ENCODE measurements at regions not wholly inside any gene's neighbourhood (a gene's known extent, or its start where the extent isn't known, plus 50 kb on each side); places are given as distances from the start of the nearest gene placed in this dataset.

- no peaks in the 10 kb centered on the region for H3K9me2 ChIP-seq (replicated peaks; ENCODE audit: control insufficient read depth, low read length)
- TF ChIP-seq EZH2phosphoT487 (IDR thresholded peaks at IDR 0.05; ENCODE audit: borderline replicate concordance, low read length) (no peak), CTCF (IDR thresholded peaks at IDR 0.05; ENCODE audit: low read depth, low read length, poor library complexity, severe bottlenecking) (no peak)
- no peak overlapping the region for H3K4me3 ChIP-seq (ENCODE audit: low read length)
- H3K4me1 ChIP-seq (ENCODE audit: control insufficient read depth, low read length): no peaks in the 10 kb centered on the region
- H3K9me3 ChIP-seq (ENCODE audit: control insufficient read depth, insufficient read depth, low read length): no peaks in the 10 kb centered on the region; the same call in 1 of the 2 replicates
- H4K20me1 ChIP-seq (ENCODE audit: control insufficient read depth, insufficient read depth, low read depth, low read length): no peaks in the 10 kb centered on the region
- no peaks in the 10 kb centered on the region for H3K27me3 ChIP-seq (ENCODE audit: control insufficient read depth, low read length)
- no peaks in the 10 kb centered on the region for H3K36me3 ChIP-seq (ENCODE audit: control insufficient read depth, low read length)
- H3F3A ChIP-seq (ENCODE audit: control insufficient read depth, insufficient read depth): no peaks in the 10 kb centered on the region
- H3K27ac ChIP-seq (ENCODE audit: low read depth, low read length): no peak overlapping the region
- H3K4me2 ChIP-seq (ENCODE audit: low read length): no peak overlapping the region
- no peaks in the 10 kb centered on the region for H3K79me2 ChIP-seq (ENCODE audit: control insufficient read depth, low read length)
Observed at GRCh38 chr18:38358805-38359657, 793.4 kb upstream of the CELF4 start.

GRCh38 chr18:38353149-38353548 lies 787.6 kb upstream of the CELF4 start:
- Histone ChIP-seq H3K4me1 (ENCODE audit: control insufficient read depth, low read length) (no peaks in the 10 kb centered on the region), H3K79me2 (ENCODE audit: control insufficient read depth, low read length) (no peaks in the 10 kb centered on the region), H3K27ac (ENCODE audit: low read depth, low read length) (no peak overlapping the region), H3K4me3 (ENCODE audit: low read length) (no peak overlapping the region), H3K4me2 (ENCODE audit: low read length) (no peak overlapping the region), H3K36me3 (ENCODE audit: control insufficient read depth, low read length) (no peaks in the 10 kb centered on the region), H3K9me3 (ENCODE audit: control insufficient read depth, insufficient read depth, low read length) (no peaks in the 10 kb centered on the region), H3K9me2 (replicated peaks; ENCODE audit: control insufficient read depth, low read length) (no peaks in the 10 kb centered on the region), H3K27me3 (ENCODE audit: control insufficient read depth, low read length) (no peaks in the 10 kb centered on the region), H3F3A (ENCODE audit: control insufficient read depth, insufficient read depth) (no peaks in the 10 kb centered on the region), H4K20me1 (ENCODE audit: control insufficient read depth, insufficient read depth, low read depth, low read length) (no peaks in the 10 kb centered on the region)
- no peak for TF ChIP-seq CTCF (IDR thresholded peaks at IDR 0.05; ENCODE audit: low read depth, low read length, poor library complexity, severe bottlenecking)
- TF ChIP-seq EZH2phosphoT487 (IDR thresholded peaks at IDR 0.05; ENCODE audit: borderline replicate concordance, low read length): no peak

- H3K4me3 ChIP-seq (ENCODE audit: low read length): no peak overlapping the region
- no peaks in the 10 kb centered on the region for H3K9me3 ChIP-seq (ENCODE audit: control insufficient read depth, insufficient read depth, low read length)
- no peaks in the 10 kb centered on the region for H3K36me3 ChIP-seq (ENCODE audit: control insufficient read depth, low read length)
- H3K27me3 ChIP-seq (ENCODE audit: control insufficient read depth, low read length): no peaks in the 10 kb centered on the region
- no peaks in the 10 kb centered on the region for H3K79me2 ChIP-seq (ENCODE audit: control insufficient read depth, low read length)
- no peak for TF ChIP-seq EZH2phosphoT487 (IDR thresholded peaks at IDR 0.05; ENCODE audit: borderline replicate concordance, low read length)
- no peak for TF ChIP-seq CTCF (IDR thresholded peaks at IDR 0.05; ENCODE audit: low read depth, low read length, poor library complexity, severe bottlenecking)
- no peak overlapping the region for H3K27ac ChIP-seq (ENCODE audit: low read depth, low read length)
- H3K9me2 ChIP-seq (replicated peaks; ENCODE audit: control insufficient read depth, low read length): no peaks in the 10 kb centered on the region
- no peaks in the 10 kb centered on the region for H4K20me1 ChIP-seq (ENCODE audit: control insufficient read depth, insufficient read depth, low read depth, low read length)
- H3K4me1 ChIP-seq (ENCODE audit: control insufficient read depth, low read length): no peaks in the 10 kb centered on the region
- no peaks in the 10 kb centered on the region for H3F3A ChIP-seq (ENCODE audit: control insufficient read depth, insufficient read depth)
- H3K4me2 ChIP-seq (ENCODE audit: low read length): no peak overlapping the region
Observed at GRCh38 chr18:38350141-38350540, 784.5 kb upstream of the CELF4 start.

All from DOHH2 (cell line).